ENCODE measurements at regions not wholly inside any gene's neighbourhood (a gene's known extent, or its start where the extent isn't known, plus 50 kb on each side); places are given as distances from the start of the nearest gene placed in this dataset.

DNA sequence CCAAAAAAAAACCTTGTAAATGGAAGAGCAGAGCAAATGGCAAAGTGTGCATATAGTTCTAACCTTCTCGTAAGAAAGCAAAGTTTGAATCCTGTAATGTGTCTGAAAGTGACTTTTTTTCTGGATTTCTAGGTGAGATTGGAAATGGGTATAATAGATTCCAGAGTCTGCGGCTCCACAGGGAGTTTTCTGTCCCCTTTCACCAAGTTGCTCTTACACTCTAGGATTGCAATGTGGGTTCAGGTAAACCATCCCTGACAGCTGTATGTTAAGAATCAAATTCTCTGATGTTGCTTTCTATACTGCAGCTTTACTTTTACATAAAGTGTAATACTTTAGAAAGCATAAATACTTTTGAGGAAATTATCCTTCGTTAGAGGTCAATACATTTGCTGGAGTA is 260.1 kb downstream of the PRL start:
- Histone ChIP-seq H3K9me3 (ENCODE audit: control insufficient read depth in 4 of 4, insufficient read depth in 3 of 4, low read length in 3 of 4) (no peaks in the 10 kb centered on the region), H3K36me3 (ENCODE audit: control insufficient read depth in 4 of 4, insufficient read depth in 4 of 4, low read length in 4 of 4) (peaks cover 0 to 6% (median 0%) of the 10 kb centered on the region in 4 donors), H3K4me1 (ENCODE audit: control insufficient read depth in 5 of 5, insufficient read depth in 5 of 5, low read length in 5 of 5) (peaks cover 0 to 4% (median 0%) of the 10 kb centered on the region in 5 donors), H3K27ac (ENCODE audit: low read depth in 1 of 2, low read length in 1 of 2) (no peak overlapping the region), H3K9ac (ENCODE audit: insufficient read depth in 1 of 2, low read length in 2 of 2) (no peak overlapping the region), H3K27me3 (ENCODE audit: control insufficient read depth in 3 of 3, insufficient read depth in 3 of 3, low read length in 2 of 3) (no peaks in the 10 kb centered on the region), H3K4me3 (no peak overlapping the region)
- ATAC-seq (ENCODE audit: insufficient read depth, low FRiP score) (no peak), DNase-seq (peak in 1 of 3 donors; percentile 30)
- WGBS, 2 donors = 54 to 55% methylated on average over 3 of the region's 3 CpGs
- TF ChIP-seq, protein P1, sequence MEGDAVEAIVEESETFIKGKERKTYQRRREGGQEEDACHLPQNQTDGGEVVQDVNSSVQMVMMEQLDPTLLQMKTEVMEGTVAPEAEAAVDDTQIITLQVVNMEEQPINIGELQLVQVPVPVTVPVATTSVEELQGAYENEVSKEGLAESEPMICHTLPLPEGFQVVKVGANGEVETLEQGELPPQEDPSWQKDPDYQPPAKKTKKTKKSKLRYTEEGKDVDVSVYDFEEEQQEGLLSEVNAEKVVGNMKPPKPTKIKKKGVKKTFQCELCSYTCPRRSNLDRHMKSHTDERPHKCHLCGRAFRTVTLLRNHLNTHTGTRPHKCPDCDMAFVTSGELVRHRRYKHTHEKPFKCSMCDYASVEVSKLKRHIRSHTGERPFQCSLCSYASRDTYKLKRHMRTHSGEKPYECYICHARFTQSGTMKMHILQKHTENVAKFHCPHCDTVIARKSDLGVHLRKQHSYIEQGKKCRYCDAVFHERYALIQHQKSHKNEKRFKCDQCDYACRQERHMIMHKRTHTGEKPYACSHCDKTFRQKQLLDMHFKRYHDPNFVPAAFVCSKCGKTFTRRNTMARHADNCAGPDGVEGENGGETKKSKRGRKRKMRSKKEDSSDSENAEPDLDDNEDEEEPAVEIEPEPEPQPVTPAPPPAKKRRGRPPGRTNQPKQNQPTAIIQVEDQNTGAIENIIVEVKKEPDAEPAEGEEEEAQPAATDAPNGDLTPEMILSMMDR (IDR thresholded peaks at IDR 0.05; ENCODE audit: control extremely low read depth, extremely low read depth) = no peak

DNA sequence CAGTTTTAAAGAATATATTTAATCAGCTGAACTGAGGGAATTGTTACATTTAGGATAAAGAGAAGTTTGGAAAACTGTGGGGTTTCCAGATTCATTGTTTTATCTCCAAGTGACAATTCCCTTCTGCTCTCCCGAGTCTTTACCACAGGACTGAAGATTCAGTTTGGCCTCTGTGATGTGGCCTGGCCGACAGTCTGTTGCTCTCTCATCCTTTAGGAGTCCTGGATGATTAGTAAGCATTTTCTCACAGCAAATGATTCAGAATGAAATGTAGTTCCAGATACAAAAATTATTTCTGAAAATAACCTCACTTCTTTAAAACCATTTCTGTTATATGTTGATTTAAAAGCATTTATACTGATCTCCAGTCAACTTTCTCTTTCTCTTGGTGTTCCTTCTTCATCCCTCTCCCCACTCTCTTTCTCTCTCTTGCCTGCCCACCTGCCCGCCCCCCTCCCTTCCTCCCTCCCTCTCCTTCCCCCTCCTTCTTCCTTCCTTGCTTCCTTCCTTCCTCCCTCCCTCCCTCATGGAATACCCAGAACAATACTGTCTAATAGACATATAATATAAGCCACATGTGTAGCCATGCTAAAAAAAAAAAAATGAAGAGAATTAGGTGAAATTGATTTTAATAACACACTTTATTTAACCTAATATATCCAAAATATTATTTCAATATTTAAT is 254.9 kb downstream of the PRL start:
- no peak for ATAC-seq (ENCODE audit: insufficient read depth, low FRiP score)
- Histone ChIP-seq H3K4me1 (ENCODE audit: control insufficient read depth in 5 of 5, insufficient read depth in 5 of 5, low read length in 5 of 5) (peaks cover 0 to 16% (median 4%) of the 10 kb centered on the region in 5 donors), H3K27ac (ENCODE audit: low read depth in 1 of 2, low read length in 1 of 2) (no peak overlapping the region), H3K9ac (ENCODE audit: insufficient read depth in 1 of 2, low read length in 2 of 2) (no peak overlapping the region), H3K27me3 (ENCODE audit: control insufficient read depth in 3 of 3, insufficient read depth in 3 of 3, low read length in 2 of 3) (no peaks in the 10 kb centered on the region), H3K4me3 (no peak overlapping the region), H3K9me3 (ENCODE audit: control insufficient read depth in 4 of 4, insufficient read depth in 3 of 4, low read length in 3 of 4) (no peaks in the 10 kb centered on the region), H3K36me3 (ENCODE audit: control insufficient read depth in 4 of 4, insufficient read depth in 4 of 4, low read length in 4 of 4) (peaks cover 0 to 6% (median under 1%) of the 10 kb centered on the region in 4 donors)
- WGBS, 2 donors = 71 to 79% methylated on average over 3 of the region's 3 CpGs
- no peak for DNase-seq
- TF ChIP-seq, protein P1 (IDR thresholded peaks at IDR 0.05; ENCODE audit: control extremely low read depth, extremely low read depth) = no peak

DNA sequence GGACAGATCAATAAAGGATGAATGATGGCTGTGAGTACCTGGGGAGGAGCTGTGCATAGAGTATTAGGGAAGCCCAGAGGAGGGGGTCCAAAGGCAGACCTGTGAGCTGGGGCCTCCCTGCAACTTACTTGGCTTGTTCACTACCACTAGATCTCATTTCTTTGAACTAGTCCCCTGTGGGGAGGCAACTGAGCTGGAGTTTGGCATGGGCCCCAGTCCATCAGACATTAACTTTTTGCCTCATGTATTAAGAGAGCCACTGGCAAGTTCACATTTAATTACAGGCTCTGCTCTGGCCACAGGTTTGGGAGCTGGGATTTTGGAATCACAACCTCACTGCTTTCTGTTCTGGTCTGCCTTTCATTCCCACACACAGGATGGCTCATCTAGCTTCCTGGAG is 254.1 kb downstream of the PRL start:
- peak overlapping the region in 1 of 2 donors; percentile 43 for H3K27ac ChIP-seq (ENCODE audit: low read depth in 1 of 2, low read length in 1 of 2)
- peak in 1 of 3 donors; percentile 46 for DNase-seq
- TF ChIP-seq, protein P1 (IDR thresholded peaks at IDR 0.05; ENCODE audit: control extremely low read depth, extremely low read depth) = no peak
- ATAC-seq (ENCODE audit: insufficient read depth, low FRiP score) = no peak
- no peak overlapping the region for H3K4me3 ChIP-seq
- H3K9ac ChIP-seq (ENCODE audit: insufficient read depth in 1 of 2, low read length in 2 of 2) = no peak overlapping the region
- peaks cover 0 to 6% (median under 1%) of the 10 kb centered on the region in 4 donors for H3K36me3 ChIP-seq (ENCODE audit: control insufficient read depth in 4 of 4, insufficient read depth in 4 of 4, low read length in 4 of 4)
- H3K9me3 ChIP-seq (ENCODE audit: control insufficient read depth in 4 of 4, insufficient read depth in 3 of 4, low read length in 3 of 4) = no peaks in the 10 kb centered on the region
- no peaks in the 10 kb centered on the region for H3K27me3 ChIP-seq (ENCODE audit: control insufficient read depth in 3 of 3, insufficient read depth in 3 of 3, low read length in 2 of 3)
- H3K4me1 ChIP-seq (ENCODE audit: control insufficient read depth in 5 of 5, insufficient read depth in 5 of 5, low read length in 5 of 5) = peaks cover 0 to 15% (median 4%) of the 10 kb centered on the region in 5 donors

Measured in lung (tissue), 11 donors.